H1 (cell line): ENCODE measurements at regions not wholly inside any gene's neighbourhood (a gene's known extent, or its start where the extent isn't known, plus 50 kb on each side); places are given as distances from the start of the nearest gene placed in this dataset.

Experiments
- CEBPB ChIP-seq: IDR thresholded peaks from 2 replicates; pipeline ENCODE4 v1.6.1; 2012; ENCODE audit warnings: low read depth, low read length
- CREB1 ChIP-seq: IDR thresholded peaks from 2 replicates; pipeline ENCODE4 v1.6.1; 2012; ENCODE audit warnings: inconsistent platforms
- CTCF ChIP-seq, 3 experiments: IDR thresholded peaks; 1 replicate in 2 of 3; 2 replicates in 1 of 3; pipeline versions ENCODE4 v1.5.1 to v1.6.1; 2011; ENCODE audit warnings: low read length in 3 of 3, mild to moderate bottlenecking in 3 of 3, inconsistent platforms in 2 of 3, low read depth in 1 of 3, moderate library complexity in 1 of 3; ENCODE audit not compliant: insufficient read depth in 1 of 3; ENCODE audit errors: control extremely low read depth in 1 of 3
- EZH2 ChIP-seq: fragments of 200-600 bp; sonication (generic); IDR thresholded peaks from 2 replicates; pipeline ENCODE4 v1.7.1; 2012; ENCODE audit warnings: low read depth, mild to moderate bottlenecking, moderate library complexity, low read length, inconsistent platforms; ENCODE audit not compliant: severe bottlenecking
- MAX ChIP-seq: IDR thresholded peaks from 2 replicates; pipeline ENCODE4 v1.6.1; 2012; ENCODE audit warnings: inconsistent platforms
- POLR2AphosphoS5 ChIP-seq: IDR thresholded peaks from 2 replicates; pipeline ENCODE4 v1.6.1; 2011; ENCODE audit warnings: low read depth, low read length
- RAD21 ChIP-seq, 2 experiments: IDR thresholded peaks in 1 of 2; conservative IDR thresholded peaks in 1 of 2; 2 replicates each; pipeline ENCODE4 v1.6.1; 2011; ENCODE audit warnings: low read depth in 2 of 2, low read length in 2 of 2, improper control_type of control experiment in 1 of 2, inconsistent platforms in 1 of 2, mild to moderate bottlenecking in 1 of 2, moderate library complexity in 1 of 2
- TAF1 ChIP-seq: IDR thresholded peaks from 2 replicates; pipeline ENCODE4 v1.6.1; 2011; ENCODE audit warnings: mild to moderate bottlenecking, low read depth, low read length
- TF ChIP-seq, protein P1 (sequence below): IDR thresholded peaks from 2 replicates; pipeline ENCODE4 v1.6.1; 2012; ENCODE audit warnings: low read length, inconsistent platforms

DNA sequence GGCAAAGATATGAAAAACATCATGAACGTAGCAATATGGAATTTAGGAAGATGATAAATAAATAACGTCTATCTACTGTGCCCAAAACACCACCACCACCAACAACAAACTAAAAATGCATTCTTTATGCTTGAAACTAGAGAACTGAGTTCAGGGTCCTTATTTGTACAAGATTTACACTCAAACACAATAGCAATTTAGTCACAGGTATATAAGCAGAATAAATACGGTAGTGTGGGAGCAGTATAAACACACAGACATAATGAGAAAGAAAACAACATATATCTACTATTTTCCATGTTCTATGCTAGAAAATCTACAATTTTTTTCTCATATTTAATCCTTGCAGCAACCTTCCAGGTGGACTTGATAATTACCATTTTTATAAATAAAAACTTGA lies 64.3 kb downstream of the ARL4A start:
- TF ChIP-seq CTCF (IDR thresholded peaks at IDR 0.05; ENCODE audit: control extremely low read depth in 1 of 3, insufficient read depth in 1 of 3, low read depth in 1 of 3, low read length in 3 of 3) (no peak), CREB1 (no peak), POLR2AphosphoS5 (no peak), EZH2 (no peak), TAF1 (no peak), RAD21 (IDR thresholded peaks at IDR 0.05 in 1 of 2, conservative IDR thresholded peaks at IDR 0.05 in 1 of 2; ENCODE audit: low read depth in 2 of 2, low read length in 2 of 2) (no peak), MAX (no peak), CEBPB (no peak)
- TF ChIP-seq, protein P1, sequence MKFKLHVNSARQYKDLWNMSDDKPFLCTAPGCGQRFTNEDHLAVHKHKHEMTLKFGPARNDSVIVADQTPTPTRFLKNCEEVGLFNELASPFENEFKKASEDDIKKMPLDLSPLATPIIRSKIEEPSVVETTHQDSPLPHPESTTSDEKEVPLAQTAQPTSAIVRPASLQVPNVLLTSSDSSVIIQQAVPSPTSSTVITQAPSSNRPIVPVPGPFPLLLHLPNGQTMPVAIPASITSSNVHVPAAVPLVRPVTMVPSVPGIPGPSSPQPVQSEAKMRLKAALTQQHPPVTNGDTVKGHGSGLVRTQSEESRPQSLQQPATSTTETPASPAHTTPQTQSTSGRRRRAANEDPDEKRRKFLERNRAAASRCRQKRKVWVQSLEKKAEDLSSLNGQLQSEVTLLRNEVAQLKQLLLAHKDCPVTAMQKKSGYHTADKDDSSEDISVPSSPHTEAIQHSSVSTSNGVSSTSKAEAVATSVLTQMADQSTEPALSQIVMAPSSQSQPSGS = no peak
